NT2/D1 (cell line): ENCODE measurements at regions not wholly inside any gene's neighbourhood (a gene's known extent, or its start where the extent isn't known, plus 50 kb on each side); places are given as distances from the start of the nearest gene placed in this dataset.
"Not testable (repeated sequence)": the region's sequence is repeated elsewhere in the genome, so short reads cannot be mapped to it uniquely, and the experiment has no call there.

ENCODE experiments used
- DNase-seq: peaks from one replicate; pipeline ENCODE4 v3.0.0-alpha.2; 2011; ENCODE audit warnings: low read depth, low spot score
- H3K27me3 ChIP-seq: 2 replicates; pipeline ENCODE4 v1.6.0; 2011; ENCODE audit warnings: mild to moderate bottlenecking; ENCODE audit not compliant: insufficient read length, insufficient read depth
- H3K36me3 ChIP-seq: 2 replicates; pipeline ENCODE4 v1.6.1; 2011; ENCODE audit warnings: mild to moderate bottlenecking, low read length, mixed read lengths; ENCODE audit not compliant: insufficient read depth, insufficient read length
- H3K4me1 ChIP-seq: 2 replicates; pipeline ENCODE4 v1.5.1; 2011; ENCODE audit not compliant: insufficient read depth, insufficient read length
- H3K4me3 ChIP-seq: 2 replicates; pipeline ENCODE4 v1.5.1; 2011; ENCODE audit warnings: low read depth; ENCODE audit not compliant: insufficient read length
- H3K9ac ChIP-seq: 2 replicates; pipeline ENCODE4 v1.6.0; 2011; ENCODE audit warnings: low read depth; ENCODE audit not compliant: insufficient read length
- H3K9me3 ChIP-seq: 2 replicates; pipeline ENCODE4 v1.5.1; 2011; ENCODE audit warnings: mild to moderate bottlenecking, low read length; ENCODE audit not compliant: insufficient read depth
- SUZ12 ChIP-seq: IDR thresholded peaks from 2 replicates; pipeline ENCODE4 v1.6.1; 2011; ENCODE audit not compliant: insufficient read length, insufficient read depth; ENCODE audit errors: extremely low read depth
- YY1 ChIP-seq: IDR thresholded peaks from 2 replicates; pipeline ENCODE4 v1.6.1; 2011; ENCODE audit not compliant: insufficient read length, insufficient read depth
- ZNF274 ChIP-seq: IDR thresholded peaks from 2 replicates; pipeline ENCODE4 v1.6.1; 2011; ENCODE audit warnings: mild to moderate bottlenecking, low read depth, low read length

- H3K36me3 ChIP-seq, H3K27me3 ChIP-seq: not testable (repeated sequence)
- peak; percentile 18 for DNase-seq
These were observed 59.2 kb upstream of the ZNF641 start for GRCh38 chr12:48409938-48410337.

GRCh38 chr12:48413388-48413787 lies 59.0 kb upstream of the ANP32D start:
- TF ChIP-seq SUZ12 (no peak), YY1 (no peak), ZNF274 (no peak)
- no peaks in the 10 kb centered on the region for H3K4me1 ChIP-seq
- H3K4me3 ChIP-seq, result no peak overlapping the region
- H3K9me3 ChIP-seq, result peaks cover 17% of the 10 kb centered on the region; the same call in 1 of the 2 replicates
- DNase-seq, result no peak
- H3K27me3 ChIP-seq, result no peaks in the 10 kb centered on the region
- no peaks in the 10 kb centered on the region for H3K36me3 ChIP-seq
- H3K9ac ChIP-seq, result no peak overlapping the region

More at GRCh38 chr12:48409938-48410337, 59.2 kb upstream of the ZNF641 start:
- not testable (repeated sequence) for H3K4me3 ChIP-seq, H3K4me1 ChIP-seq, H3K9ac ChIP-seq
- H3K9me3 ChIP-seq, result peaks cover 17% of the 10 kb centered on the region; the same call in 1 of the 2 replicates

- Histone ChIP-seq H3K9me3 (peaks cover 12% of the 10 kb centered on the region; the same call in 1 of the 2 replicates), H3K9ac (no peak overlapping the region), H3K4me3 (no peak overlapping the region), H3K36me3 (no peaks in the 10 kb centered on the region), H3K27me3 (no peaks in the 10 kb centered on the region), H3K4me1 (no peaks in the 10 kb centered on the region)
- DNase-seq, result no peak
- TF ChIP-seq SUZ12 (no peak), YY1 (no peak), ZNF274 (no peak)
These were observed 58.3 kb upstream of the ANP32D start for GRCh38 chr12:48414021-48414420.

- H3K4me3 ChIP-seq, result no peak overlapping the region
- no peak overlapping the region for H3K9ac ChIP-seq
- no peaks in the 10 kb centered on the region for H3K27me3 ChIP-seq
- no peak for DNase-seq
- TF ChIP-seq YY1 (no peak), ZNF274 (no peak), SUZ12 (no peak)
- H3K4me1 ChIP-seq, result no peaks in the 10 kb centered on the region
- no peaks in the 10 kb centered on the region for H3K36me3 ChIP-seq
- no peaks in the 10 kb centered on the region for H3K9me3 ChIP-seq
These were observed 53.0 kb upstream of the ANP32D start for GRCh38 chr12:48419116-48419935.

- Histone ChIP-seq H3K4me3 (no peak overlapping the region), H3K9me3 (no peaks in the 10 kb centered on the region), H3K9ac (no peak overlapping the region), H3K4me1 (no peaks in the 10 kb centered on the region), H3K36me3 (no peaks in the 10 kb centered on the region), H3K27me3 (no peaks in the 10 kb centered on the region)
- no peak for DNase-seq
- TF ChIP-seq SUZ12, result no peak
- TF ChIP-seq ZNF274, result no peak
- TF ChIP-seq YY1, result no peak
These were observed 52.2 kb upstream of the ANP32D start for GRCh38 chr12:48420039-48420775.

- no peak for DNase-seq
These were observed 50.3 kb upstream of the ANP32D start for GRCh38 chr12:48422060-48422459.

More at GRCh38 chr12:48422060-48422459, 50.3 kb upstream of the ANP32D start:
- no peaks in the 10 kb centered on the region for H3K27me3 ChIP-seq
- H3K9ac ChIP-seq, result no peak overlapping the region
- no peaks in the 10 kb centered on the region for H3K9me3 ChIP-seq
- H3K4me3 ChIP-seq, result no peak overlapping the region
- H3K4me1 ChIP-seq, result no peaks in the 10 kb centered on the region
- no peaks in the 10 kb centered on the region for H3K36me3 ChIP-seq
- no peak for TF ChIP-seq SUZ12
- no peak for TF ChIP-seq ZNF274
- TF ChIP-seq YY1, result no peak
